SHP77 treated with DMSO at 0.1 percent for 48 hours (cell line): ENCODE measurements at regions not wholly inside any gene's neighbourhood (a gene's known extent, or its start where the extent isn't known, plus 50 kb on each side); places are given as distances from the start of the nearest gene placed in this dataset.

Experiments
- DNase-seq: peaks from one replicate; lab custom pipeline; 2025; lab: John Stamatoyannopoulos, UW

- no peak for DNase-seq
Measured at GRCh38 chr10:111446966-111447365, 370.1 kb downstream of the ADRA2A start.

DNA sequence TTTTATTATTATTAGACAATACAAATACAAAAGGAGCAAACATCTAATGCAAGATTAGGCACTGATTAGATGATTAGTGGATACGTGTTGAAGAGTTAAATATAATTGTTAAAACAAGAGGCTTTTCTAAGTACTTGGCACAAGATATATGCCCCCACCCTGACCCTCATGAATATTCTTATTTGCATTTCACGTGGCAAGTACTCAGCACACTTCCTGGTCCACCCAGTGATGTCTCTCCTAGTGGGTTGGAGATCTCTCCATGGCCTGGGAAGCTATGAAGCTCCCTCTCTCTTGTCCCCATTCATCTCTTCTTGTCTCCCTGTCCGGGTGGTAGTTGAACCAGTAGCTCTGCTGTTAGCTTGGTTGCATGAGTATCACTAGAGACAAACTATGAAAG, 375.3 kb downstream of the ADRA2A start:
- DNase-seq = no peak

DNA sequence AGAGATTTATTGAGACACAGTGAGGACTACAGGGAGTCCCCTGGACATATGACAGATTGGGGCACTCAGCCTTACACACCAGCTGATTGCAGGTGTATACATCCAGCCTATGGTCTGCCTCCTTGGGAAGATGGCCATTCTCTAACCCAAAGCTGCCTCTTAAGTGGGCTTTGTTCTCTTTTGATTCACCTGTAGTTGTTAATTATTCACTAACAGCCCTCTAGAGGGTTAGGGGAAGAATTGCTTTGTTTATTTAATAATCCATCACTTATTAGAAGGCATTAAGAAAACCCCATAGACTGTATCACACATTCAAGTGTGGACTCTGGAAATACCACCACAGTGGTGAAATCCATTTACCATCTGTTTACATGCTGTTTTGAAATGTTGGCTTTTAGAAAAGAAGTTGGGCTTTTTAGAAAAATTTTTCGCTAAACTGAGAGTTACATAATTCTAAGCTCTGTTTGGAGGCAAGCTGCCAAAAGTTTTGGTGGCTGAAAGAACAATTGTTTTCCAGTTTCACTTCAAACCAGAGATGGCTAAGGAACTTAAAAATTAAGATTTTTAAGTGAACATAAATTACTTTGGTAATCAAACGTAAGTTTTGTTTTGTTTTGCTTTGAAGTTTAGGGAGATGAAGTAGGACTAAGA, 379.1 kb downstream of the ADRA2A start:
- no peak for DNase-seq

- DNase-seq = no peak
Measured at GRCh38 chr10:111458256-111458655, 381.4 kb downstream of the ADRA2A start.

DNA sequence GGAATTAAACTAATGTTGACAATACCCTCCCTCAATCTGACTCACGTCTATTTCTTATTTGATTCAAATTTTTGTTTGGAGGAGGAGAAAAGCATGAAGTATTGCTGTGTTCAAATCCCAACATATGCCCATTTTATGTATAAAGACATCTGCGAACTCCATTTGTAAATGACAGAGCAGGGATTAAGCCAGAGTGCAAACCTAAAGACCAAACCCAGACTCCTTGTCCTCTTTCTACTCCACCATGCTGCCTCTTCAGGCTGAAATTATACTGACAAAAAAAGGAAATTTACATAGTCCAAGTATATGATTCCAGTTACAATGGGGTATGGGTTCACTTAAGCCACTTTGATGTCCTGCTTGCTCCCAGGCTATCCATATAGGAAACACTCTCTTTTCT, 383.1 kb downstream of the ADRA2A start:
- no peak for DNase-seq

DNA sequence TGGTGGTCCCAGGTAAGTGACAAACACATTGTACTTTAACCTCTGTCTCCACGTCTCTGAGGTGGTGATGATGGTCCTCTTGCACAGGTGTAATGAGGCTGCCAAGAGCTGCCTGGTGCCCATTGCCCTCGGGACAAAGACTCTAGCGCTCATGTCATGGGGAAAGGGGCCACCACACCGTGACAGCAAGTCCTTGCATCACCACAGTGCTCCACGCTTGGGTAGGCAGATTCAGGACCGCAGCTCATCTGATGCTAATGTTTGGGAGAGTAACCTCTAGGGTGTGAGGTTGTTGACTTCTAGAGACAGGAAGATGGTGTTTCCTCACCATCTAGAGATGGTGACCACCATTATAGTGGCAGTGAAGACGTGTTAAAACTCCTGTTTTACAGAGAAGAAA, 395.6 kb downstream of the ADRA2A start:
- no peak for DNase-seq

DNA sequence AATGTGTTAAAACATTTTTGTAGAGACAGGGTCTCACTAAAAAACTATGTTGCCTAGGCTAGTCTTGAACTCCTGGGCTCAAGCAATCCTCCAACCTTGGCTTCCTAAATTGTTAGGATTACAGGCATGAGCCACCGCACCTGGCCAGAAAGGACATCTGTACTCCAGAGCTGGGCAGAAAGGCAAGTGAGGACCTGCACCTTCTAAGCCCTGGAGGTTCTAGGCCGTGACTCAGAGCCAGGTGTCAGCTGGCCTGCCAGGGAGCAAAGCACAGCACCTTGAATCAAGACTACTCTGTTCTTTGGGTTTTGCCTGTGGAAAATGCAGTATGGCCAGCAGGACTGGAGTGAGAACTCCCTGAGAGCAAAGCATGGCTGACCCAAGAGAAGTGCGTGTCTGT, 396.5 kb downstream of the ADRA2A start:
- no peak for DNase-seq

GRCh38 chr10:111474786-111475185, 398.0 kb downstream of the ADRA2A start:
- DNase-seq = no peak

GRCh38 chr10:111475720-111476119, 398.9 kb downstream of the ADRA2A start:
- no peak for DNase-seq

GRCh38 chr10:111478651-111479050, 401.8 kb downstream of the ADRA2A start:
- DNase-seq = no peak

- no peak for DNase-seq
Measured at GRCh38 chr10:111479966-111480365, 403.1 kb downstream of the ADRA2A start.

GRCh38 chr10:111481261-111481826, 404.5 kb downstream of the ADRA2A start:
- DNase-seq = no peak

DNA sequence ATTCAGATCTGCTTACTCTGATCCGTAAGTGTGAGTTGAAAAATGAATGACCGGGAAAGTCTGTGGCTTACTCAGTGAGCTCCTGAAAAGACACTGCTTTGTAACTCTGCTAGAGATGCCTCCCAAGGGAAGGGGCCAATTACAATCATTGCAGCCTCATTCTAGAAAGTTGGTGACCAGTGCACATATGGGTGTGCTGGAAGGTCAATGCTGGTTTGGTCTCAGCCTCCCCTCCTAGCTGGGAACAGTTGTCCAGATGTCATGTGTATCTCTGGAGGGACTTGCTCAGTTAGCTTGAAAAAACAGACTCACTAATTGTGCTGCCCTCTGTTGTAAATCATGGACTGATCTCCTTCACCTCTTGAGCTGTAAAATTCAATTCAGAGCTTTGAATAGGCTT, 405.0 kb downstream of the ADRA2A start:
- no peak for DNase-seq

GRCh38 chr10:111482621-111483216, 405.9 kb downstream of the ADRA2A start:
- no peak for DNase-seq

DNA sequence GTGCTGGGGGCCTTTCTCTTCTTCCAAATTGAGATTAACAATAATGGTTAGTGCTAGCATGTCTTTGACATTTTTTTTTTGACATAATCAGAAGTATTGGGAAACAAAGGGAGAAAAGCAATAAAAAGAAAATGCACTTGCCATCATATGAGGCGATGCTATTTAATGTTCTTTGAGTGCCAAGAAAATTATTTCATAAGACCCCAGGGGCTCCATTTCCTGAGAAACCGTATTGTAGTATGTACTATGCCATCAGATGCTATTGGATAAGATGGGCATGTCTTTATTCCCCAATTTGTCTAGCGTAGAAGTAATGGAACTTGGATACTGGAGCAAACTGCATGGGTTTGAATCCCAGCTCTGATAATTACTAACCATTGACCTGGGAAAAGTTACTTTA, 408.9 kb downstream of the ADRA2A start:
- no peak for DNase-seq

GRCh38 chr10:111486346-111486745, 409.5 kb downstream of the ADRA2A start:
- no peak for DNase-seq

DNA sequence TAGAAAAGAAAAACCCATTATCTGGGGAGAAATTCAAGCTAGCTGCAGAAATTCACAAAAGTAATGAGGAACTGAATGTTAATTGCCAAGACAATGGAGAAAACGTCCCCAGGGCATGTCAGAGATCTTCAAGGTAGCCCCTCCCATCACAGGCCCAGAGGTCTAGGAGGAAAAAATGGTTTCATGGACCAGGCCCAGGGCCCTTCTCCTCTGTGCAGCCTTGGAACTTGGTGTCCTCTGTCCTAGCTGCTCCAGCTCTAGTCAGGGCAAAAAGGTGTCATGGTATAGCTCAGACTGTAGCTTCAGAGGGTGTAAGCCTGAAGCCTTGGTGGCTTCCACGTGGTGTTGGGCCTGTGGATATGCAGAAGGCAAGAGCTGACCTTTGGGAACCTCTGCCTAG, 411.8 kb downstream of the ADRA2A start:
- DNase-seq = no peak

- DNase-seq = no peak
Measured at GRCh38 chr10:111491154-111491553, 414.3 kb downstream of the ADRA2A start.

- DNase-seq = no peak
Measured at GRCh38 chr10:111493024-111493625, 416.3 kb downstream of the ADRA2A start.

- no peak for DNase-seq
Measured at GRCh38 chr10:111498560-111498959, 421.7 kb downstream of the ADRA2A start.

DNA sequence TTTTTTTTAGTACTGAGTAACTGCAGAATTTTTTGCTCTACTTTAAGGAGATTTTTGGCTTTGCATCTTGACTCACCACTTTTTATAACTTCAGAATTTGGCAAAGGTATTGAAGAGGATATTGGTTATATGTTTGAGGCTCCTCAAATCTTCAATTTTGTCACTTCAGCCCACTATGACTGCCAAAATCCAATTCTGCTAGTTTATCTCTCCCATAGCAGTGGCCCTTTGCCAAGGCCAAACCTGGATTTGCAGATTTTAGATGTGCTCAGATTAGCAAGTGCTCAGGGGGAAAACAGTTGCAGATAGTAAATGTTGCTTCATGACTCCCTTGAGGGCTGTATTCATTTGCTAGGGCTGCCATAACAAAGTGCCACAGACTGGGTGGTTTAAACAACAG, 427.5 kb downstream of the ADRA2A start:
- DNase-seq = no peak

DNA sequence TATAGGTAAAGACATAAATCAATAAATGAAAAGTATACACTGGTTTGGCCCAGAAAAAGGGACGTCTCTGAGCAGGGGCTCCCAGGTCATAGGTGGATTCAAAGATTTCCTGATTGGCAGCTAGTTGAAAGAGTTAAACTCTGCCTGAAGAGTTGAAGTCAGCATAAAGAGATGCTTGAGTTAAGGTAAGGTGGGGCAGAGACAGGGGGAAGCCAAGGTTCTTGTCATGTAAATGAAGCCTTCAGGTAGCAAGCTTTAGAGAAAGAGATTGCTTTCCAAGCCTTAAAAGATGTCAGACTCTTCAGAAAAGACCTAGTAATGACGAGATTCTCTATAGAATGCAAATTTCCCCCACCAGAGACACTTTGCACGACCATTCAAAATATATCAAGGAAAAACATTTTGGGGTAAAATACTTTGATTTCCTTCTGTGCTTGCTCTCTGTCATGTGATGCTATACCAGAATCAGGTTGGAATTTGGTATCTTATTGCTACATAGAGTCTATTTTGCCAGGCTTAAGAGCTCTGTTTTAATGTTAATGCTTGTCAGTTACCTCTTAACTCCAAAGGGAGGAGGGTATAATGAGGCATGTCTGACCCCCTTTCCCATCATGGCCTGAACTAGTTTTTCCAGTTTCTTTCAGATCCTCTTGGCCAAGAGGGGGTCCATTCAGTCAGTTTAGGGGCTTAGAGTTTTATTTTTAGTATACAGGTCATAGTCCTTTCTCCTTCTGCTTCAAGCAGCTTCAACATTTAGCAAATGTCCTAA, 429.6 kb downstream of the ADRA2A start:
- no peak for DNase-seq

DNA sequence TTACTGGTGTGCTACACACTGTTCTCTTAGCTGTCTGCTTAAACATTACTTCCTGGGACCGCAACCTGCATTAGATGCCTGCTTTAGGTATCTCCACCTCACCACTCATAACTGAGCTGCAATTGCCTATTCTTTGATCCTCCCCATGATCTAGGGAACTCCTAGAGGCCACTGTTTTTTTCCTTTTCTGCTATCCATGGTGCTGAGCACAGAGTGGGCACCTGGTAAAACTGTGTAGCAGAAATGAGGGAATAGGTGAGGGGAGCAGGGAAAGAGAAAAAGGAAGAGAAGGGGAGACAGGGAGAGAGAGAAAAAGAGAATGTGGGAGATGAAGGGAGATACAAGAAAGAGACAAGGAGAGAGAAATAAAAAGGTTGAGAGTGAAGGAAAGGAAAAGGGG, 434.9 kb downstream of the ADRA2A start:
- no peak for DNase-seq
